Astrocyte (in vitro differentiated cells and primary cell): ENCODE measurements at regions not wholly inside any gene's neighbourhood (a gene's known extent, or its start where the extent isn't known, plus 50 kb on each side); places are given as distances from the start of the nearest gene placed in this dataset.

Experiments
- DNase-seq: peaks from one replicate; pipeline ENCODE4 v3.0.0-alpha.2; 2010; ENCODE audit warnings: low read depth
- FAIRE-seq: peaks from 2 replicates; lab custom pipeline; 2011; peaks lifted over from hg19 to GRCh38; lab: Jason Lieb, UNC
- H2AFZ ChIP-seq: 2 replicates; pipeline ENCODE4 v1.6.0; 2012; ENCODE audit warnings: low read depth, low read length, inconsistent platforms
- H3K27ac ChIP-seq: 2 replicates; pipeline ENCODE4 v1.5.1; 2011; ENCODE audit warnings: low read depth, low read length, inconsistent platforms
- H3K27me3 ChIP-seq: 2 replicates; pipeline ENCODE4 v1.6.0; 2011; ENCODE audit warnings: low read length, inconsistent platforms; ENCODE audit not compliant: insufficient read depth
- H3K36me3 ChIP-seq: 2 replicates; pipeline ENCODE4 v1.5.1; 2011; ENCODE audit warnings: low read length, inconsistent platforms; ENCODE audit not compliant: insufficient read depth
- H3K4me1 ChIP-seq: 2 replicates; pipeline ENCODE4 v1.5.1; 2011; ENCODE audit warnings: low read length, inconsistent platforms; ENCODE audit not compliant: insufficient read depth
- H3K4me2 ChIP-seq: 2 replicates; pipeline ENCODE4 v1.6.0; 2012; ENCODE audit warnings: low read length, inconsistent platforms
- H3K4me3 ChIP-seq: 2 replicates; pipeline ENCODE4 v1.5.1; 2011; ENCODE audit warnings: low read depth, mild to moderate bottlenecking, low read length, inconsistent platforms; ENCODE audit not compliant: insufficient read depth
- H3K79me2 ChIP-seq: 2 replicates; pipeline ENCODE4 v1.6.0; 2012; ENCODE audit warnings: mild to moderate bottlenecking, low read length, inconsistent platforms; ENCODE audit not compliant: insufficient read depth
- H3K9ac ChIP-seq: 2 replicates; pipeline ENCODE4 v1.6.0; 2012; ENCODE audit warnings: mild to moderate bottlenecking, low read length, inconsistent platforms
- H3K9me3 ChIP-seq: 2 replicates; pipeline ENCODE4 v1.5.1; 2012; ENCODE audit warnings: low read depth, mild to moderate bottlenecking, low read length, inconsistent platforms; ENCODE audit not compliant: insufficient read depth
- H4K20me1 ChIP-seq: 2 replicates; pipeline ENCODE4 v1.6.0; 2012; ENCODE audit warnings: low read length, inconsistent platforms; ENCODE audit not compliant: insufficient read depth
- H3K27ac Mint-ChIP-seq: one replicate; pipeline ENCODE4 v1.8.0; 2021; ENCODE audit warnings: mild to moderate bottlenecking, mixed read lengths; ENCODE audit not compliant: unreplicated experiment
- H3K27me3 Mint-ChIP-seq: one replicate; pipeline ENCODE4 v1.8.0; 2021; ENCODE audit warnings: low read depth, mixed read lengths; ENCODE audit not compliant: unreplicated experiment
- H3K36me3 Mint-ChIP-seq: one replicate; pipeline ENCODE4 v1.8.0; 2021; ENCODE audit warnings: low read depth, mixed read lengths; ENCODE audit not compliant: unreplicated experiment
- H3K4me1 Mint-ChIP-seq: one replicate; pipeline ENCODE4 v1.8.0; 2021; ENCODE audit warnings: low read depth, mixed read lengths; ENCODE audit not compliant: unreplicated experiment
- H3K4me3 Mint-ChIP-seq: one replicate; pipeline ENCODE4 v1.8.0; 2021; ENCODE audit warnings: mild to moderate bottlenecking, moderate library complexity, mixed read lengths; ENCODE audit not compliant: unreplicated experiment
- H3K9me3 Mint-ChIP-seq: one replicate; pipeline ENCODE4 v1.8.0; 2021; ENCODE audit warnings: mild to moderate bottlenecking, mixed read lengths; ENCODE audit not compliant: unreplicated experiment
- CTCF ChIP-seq: IDR thresholded peaks from 2 replicates; pipeline ENCODE4 v1.5.1; 2011; ENCODE audit warnings: low read depth, mild to moderate bottlenecking, inconsistent platforms, low read length, moderate library complexity; ENCODE audit not compliant: insufficient read depth
- EZH2 ChIP-seq: IDR thresholded peaks from 2 replicates; pipeline ENCODE4 v1.6.1; 2012; ENCODE audit warnings: mild to moderate bottlenecking, low read length, inconsistent platforms; ENCODE audit not compliant: insufficient read depth

GRCh38 chr6:82097676-82098075, 149.9 kb downstream of the IBTK start:
- Histone ChIP-seq H3K9ac (no peak overlapping the region), H3K4me1 (no peaks in the 10 kb centered on the region), H3K9me3 (no peaks in the 10 kb centered on the region), H3K36me3 (no peaks in the 10 kb centered on the region), H4K20me1 (no peaks in the 10 kb centered on the region), H3K4me3 (no peak overlapping the region), H3K79me2 (no peaks in the 10 kb centered on the region), H2AFZ (no peak overlapping the region), H3K27me3 (no peaks in the 10 kb centered on the region), H3K4me2 (no peak overlapping the region), H3K27ac (no peak overlapping the region)
- Mint-ChIP-seq H3K4me1 (no peaks in the 10 kb centered on the region), H3K36me3 (no peaks in the 10 kb centered on the region), H3K27ac (no peak overlapping the region), H3K9me3 (peaks cover 6% of the 10 kb centered on the region), H3K4me3 (no peak overlapping the region), H3K27me3 (no peaks in the 10 kb centered on the region)
- no peak for FAIRE-seq
- no peak for DNase-seq
- TF ChIP-seq CTCF = no peak
- no peak for TF ChIP-seq EZH2

- Histone ChIP-seq H3K27me3 (no peaks in the 10 kb centered on the region), H3K36me3 (no peaks in the 10 kb centered on the region), H2AFZ (no peak overlapping the region), H3K9ac (no peak overlapping the region), H3K9me3 (no peaks in the 10 kb centered on the region), H3K4me1 (no peaks in the 10 kb centered on the region), H3K4me2 (no peak overlapping the region), H4K20me1 (no peaks in the 10 kb centered on the region), H3K4me3 (no peak overlapping the region), H3K27ac (no peak overlapping the region), H3K79me2 (no peaks in the 10 kb centered on the region)
- Mint-ChIP-seq H3K27me3 (no peaks in the 10 kb centered on the region), H3K4me3 (no peak overlapping the region), H3K36me3 (no peaks in the 10 kb centered on the region), H3K4me1 (no peaks in the 10 kb centered on the region), H3K9me3 (peaks cover 4% of the 10 kb centered on the region), H3K27ac (no peak overlapping the region)
- FAIRE-seq (no peak), DNase-seq (no peak)
- TF ChIP-seq CTCF (no peak), EZH2 (no peak)
Measured at GRCh38 chr6:82095091-82095490, 152.5 kb downstream of the IBTK start.

GRCh38 chr6:82094166-82094806, 153.3 kb downstream of the IBTK start:
- DNase-seq = no peak
- Histone ChIP-seq H3K4me3 (no peak overlapping the region), H3K79me2 (no peaks in the 10 kb centered on the region), H3K27ac (no peak overlapping the region), H3K27me3 (no peaks in the 10 kb centered on the region), H2AFZ (no peak overlapping the region), H4K20me1 (no peaks in the 10 kb centered on the region), H3K9ac (no peak overlapping the region), H3K36me3 (no peaks in the 10 kb centered on the region), H3K4me2 (no peak overlapping the region), H3K9me3 (no peaks in the 10 kb centered on the region), H3K4me1 (no peaks in the 10 kb centered on the region)
- H3K9me3 Mint-ChIP-seq = peaks cover 4% of the 10 kb centered on the region
- no peak for TF ChIP-seq EZH2
- no peak for TF ChIP-seq CTCF
- no peaks in the 10 kb centered on the region for H3K36me3 Mint-ChIP-seq
- H3K4me1 Mint-ChIP-seq = no peaks in the 10 kb centered on the region
- no peak overlapping the region for H3K27ac Mint-ChIP-seq
- FAIRE-seq = no peak
- no peak overlapping the region for H3K4me3 Mint-ChIP-seq
- H3K27me3 Mint-ChIP-seq = no peaks in the 10 kb centered on the region
